ENCODE measurements at regions not wholly inside any gene's neighbourhood (a gene's known extent, or its start where the extent isn't known, plus 50 kb on each side); places are given as distances from the start of the nearest gene placed in this dataset.

DNA sequence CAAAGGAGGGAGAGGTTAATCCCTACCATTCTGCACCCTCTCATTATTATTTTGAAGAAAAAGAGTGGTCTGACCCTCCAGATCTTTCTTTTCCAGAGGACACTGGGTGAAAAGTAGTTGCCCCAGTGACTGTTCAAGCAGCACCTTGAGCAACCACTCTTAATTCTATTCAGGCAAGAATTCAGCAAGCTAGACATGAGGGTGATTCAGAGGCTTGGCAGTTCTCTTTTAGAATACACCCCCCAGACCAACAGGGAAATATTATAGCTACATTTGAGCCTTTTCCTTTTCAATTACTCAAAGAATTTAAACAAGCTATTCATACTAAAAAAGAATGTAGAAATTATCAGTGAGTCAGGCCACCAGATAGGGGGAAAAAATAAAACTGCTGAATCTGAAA, 178.3 kb downstream of the MRPS30 start:
- no peaks in the 10 kb centered on the region for H4K20me1 ChIP-seq (ENCODE audit: insufficient read depth)
- no peak overlapping the region for H3K27ac ChIP-seq
- no peaks in the 10 kb centered on the region for H3K27me3 ChIP-seq (ENCODE audit: insufficient read depth, low read depth)
- peaks cover 8% of the 10 kb centered on the region for H3K9me3 ChIP-seq (ENCODE audit: insufficient read depth, low read depth)
- no peaks in the 10 kb centered on the region for H3K79me2 ChIP-seq (ENCODE audit: low read depth)
- BruUV-seq (replicated peaks) = no TSS peak
- no peak overlapping the region for H3K4me2 ChIP-seq
- no peak for DNase-seq
- no peaks in the 10 kb centered on the region for H3K4me1 ChIP-seq (replicated peaks; ENCODE audit: insufficient read depth)
- H3F3A ChIP-seq (ENCODE audit: insufficient read depth, low read depth) = no peaks in the 10 kb centered on the region
- H3K9me2 ChIP-seq (ENCODE audit: insufficient read depth) = no peaks in the 10 kb centered on the region
- no peak overlapping the region for H3K4me3 ChIP-seq
- H3K36me3 ChIP-seq (ENCODE audit: low read depth) = no peaks in the 10 kb centered on the region
- H2AFZ ChIP-seq = no peak overlapping the region
- ChIA-PET POLR2A (ENCODE audit: unreplicated experiment) (no interaction called here), CTCF (no interaction called here)
- TF ChIP-seq, protein P1, sequence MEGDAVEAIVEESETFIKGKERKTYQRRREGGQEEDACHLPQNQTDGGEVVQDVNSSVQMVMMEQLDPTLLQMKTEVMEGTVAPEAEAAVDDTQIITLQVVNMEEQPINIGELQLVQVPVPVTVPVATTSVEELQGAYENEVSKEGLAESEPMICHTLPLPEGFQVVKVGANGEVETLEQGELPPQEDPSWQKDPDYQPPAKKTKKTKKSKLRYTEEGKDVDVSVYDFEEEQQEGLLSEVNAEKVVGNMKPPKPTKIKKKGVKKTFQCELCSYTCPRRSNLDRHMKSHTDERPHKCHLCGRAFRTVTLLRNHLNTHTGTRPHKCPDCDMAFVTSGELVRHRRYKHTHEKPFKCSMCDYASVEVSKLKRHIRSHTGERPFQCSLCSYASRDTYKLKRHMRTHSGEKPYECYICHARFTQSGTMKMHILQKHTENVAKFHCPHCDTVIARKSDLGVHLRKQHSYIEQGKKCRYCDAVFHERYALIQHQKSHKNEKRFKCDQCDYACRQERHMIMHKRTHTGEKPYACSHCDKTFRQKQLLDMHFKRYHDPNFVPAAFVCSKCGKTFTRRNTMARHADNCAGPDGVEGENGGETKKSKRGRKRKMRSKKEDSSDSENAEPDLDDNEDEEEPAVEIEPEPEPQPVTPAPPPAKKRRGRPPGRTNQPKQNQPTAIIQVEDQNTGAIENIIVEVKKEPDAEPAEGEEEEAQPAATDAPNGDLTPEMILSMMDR (conservative IDR thresholded peaks at IDR 0.05) = no peak
- TF ChIP-seq EZH2 (IDR thresholded peaks at IDR 0.05; ENCODE audit: low read depth) = no peak
- intact Hi-C loops (cut with micrococcal nuclease; ENCODE audit: unreplicated experiment) = no loop called here

DNA sequence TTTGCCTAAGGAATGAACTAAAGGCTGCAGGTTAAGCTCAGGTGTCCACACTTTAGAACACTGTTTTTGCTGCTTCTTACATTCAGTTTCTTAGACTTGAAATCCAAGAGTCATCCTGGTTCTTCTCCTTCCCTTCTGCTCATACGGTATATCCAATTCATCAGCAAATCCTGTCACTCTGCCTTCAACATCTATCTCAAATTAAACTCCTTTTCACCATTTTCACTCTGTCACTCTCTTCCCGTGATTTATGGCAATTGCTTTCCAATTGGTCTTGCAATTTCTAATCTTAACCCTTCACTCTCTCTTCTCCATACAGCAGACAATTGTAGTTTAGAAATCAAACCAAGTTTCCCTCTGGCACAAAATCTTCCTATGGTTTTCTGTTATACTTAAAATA, 182.9 kb downstream of the MRPS30 start:
- TF ChIP-seq, protein P1 (conservative IDR thresholded peaks at IDR 0.05) = no peak
- TF ChIP-seq EZH2 (IDR thresholded peaks at IDR 0.05; ENCODE audit: low read depth) = no peak
- CTCF ChIA-PET = no interaction called here
- Histone ChIP-seq H3K27ac (no peak overlapping the region), H3K9me3 (ENCODE audit: insufficient read depth, low read depth) (peaks cover 8% of the 10 kb centered on the region), H2AFZ (no peak overlapping the region), H3F3A (ENCODE audit: insufficient read depth, low read depth) (no peaks in the 10 kb centered on the region), H3K36me3 (ENCODE audit: low read depth) (no peaks in the 10 kb centered on the region), H4K20me1 (ENCODE audit: insufficient read depth) (no peaks in the 10 kb centered on the region), H3K4me1 (replicated peaks; ENCODE audit: insufficient read depth) (no peaks in the 10 kb centered on the region), H3K27me3 (ENCODE audit: insufficient read depth, low read depth) (no peaks in the 10 kb centered on the region), H3K79me2 (ENCODE audit: low read depth) (no peaks in the 10 kb centered on the region), H3K4me2 (no peak overlapping the region), H3K9me2 (ENCODE audit: insufficient read depth) (no peaks in the 10 kb centered on the region), H3K4me3 (no peak overlapping the region)
- POLR2A ChIA-PET (ENCODE audit: unreplicated experiment) = no interaction called here
- BruUV-seq (replicated peaks) = no TSS peak
- DNase-seq = no peak
- intact Hi-C loops (cut with micrococcal nuclease; ENCODE audit: unreplicated experiment) = no loop called here

DNA sequence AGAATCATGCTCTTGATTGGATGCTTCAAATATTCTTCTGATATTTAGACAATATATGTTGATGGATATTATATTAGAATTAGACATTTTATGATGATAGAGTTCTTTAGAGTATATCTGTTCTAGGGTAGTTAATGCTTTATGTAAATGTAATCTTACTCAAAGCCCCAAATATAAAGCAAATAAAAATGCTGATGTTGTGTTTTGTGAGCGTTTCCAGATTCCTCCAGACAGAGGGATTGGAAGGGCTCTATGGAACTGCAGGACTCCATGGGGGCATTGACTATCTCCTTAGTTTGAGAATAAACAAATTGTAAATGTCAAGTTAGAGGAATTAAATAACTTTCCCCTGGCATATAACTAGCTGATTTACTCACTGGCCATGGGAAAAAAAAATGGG, 184.5 kb downstream of the MRPS30 start:
- POLR2A ChIA-PET (ENCODE audit: unreplicated experiment) = no interaction called here
- H3K4me3 ChIP-seq = no peak overlapping the region
- no peak overlapping the region for H3K4me2 ChIP-seq
- TF ChIP-seq, protein P1 (conservative IDR thresholded peaks at IDR 0.05) = no peak
- TF ChIP-seq EZH2 (IDR thresholded peaks at IDR 0.05; ENCODE audit: low read depth) = no peak
- no peak for DNase-seq
- H3F3A ChIP-seq (ENCODE audit: insufficient read depth, low read depth) = no peaks in the 10 kb centered on the region
- H3K27me3 ChIP-seq (ENCODE audit: insufficient read depth, low read depth) = no peaks in the 10 kb centered on the region
- H3K4me1 ChIP-seq (replicated peaks; ENCODE audit: insufficient read depth) = no peaks in the 10 kb centered on the region
- H2AFZ ChIP-seq = no peak overlapping the region
- CTCF ChIA-PET = no interaction called here
- H3K27ac ChIP-seq = no peak overlapping the region
- intact Hi-C loops (cut with micrococcal nuclease; ENCODE audit: unreplicated experiment) = no loop called here
- no peaks in the 10 kb centered on the region for H3K36me3 ChIP-seq (ENCODE audit: low read depth)
- no TSS peak for BruUV-seq (replicated peaks)
- no peaks in the 10 kb centered on the region for H4K20me1 ChIP-seq (ENCODE audit: insufficient read depth)
- no peaks in the 10 kb centered on the region for H3K9me2 ChIP-seq (ENCODE audit: insufficient read depth)
- H3K79me2 ChIP-seq (ENCODE audit: low read depth) = no peaks in the 10 kb centered on the region
- peaks cover 8% of the 10 kb centered on the region for H3K9me3 ChIP-seq (ENCODE audit: insufficient read depth, low read depth)
